Mammary epithelial cell (primary cell): ENCODE measurements at regions not wholly inside any gene's neighbourhood (a gene's known extent, or its start where the extent isn't known, plus 50 kb on each side); places are given as distances from the start of the nearest gene placed in this dataset.

Source experiments
- CTCF ChIP-seq, 2 donors: IDR thresholded peaks in 1 of 2; conservative IDR thresholded peaks in 1 of 2; 2 replicates each; pipeline ENCODE4 v1.5.1; 2011 to 2012; ENCODE audit warnings: inconsistent platforms in 2 of 2, low read length in 2 of 2, mild to moderate bottlenecking in 2 of 2, control low read depth in 1 of 2, low read depth in 1 of 2; ENCODE audit not compliant: insufficient read depth in 1 of 2; ENCODE audit errors: extremely low read depth in 1 of 2
- EZH2 ChIP-seq: IDR thresholded peaks from 2 replicates; pipeline ENCODE4 v1.6.1; 2012; ENCODE audit warnings: low read length, inconsistent platforms, borderline replicate concordance

- TF ChIP-seq CTCF (conservative IDR thresholded peaks at IDR 0.05 in 1 of 2, IDR thresholded peaks at IDR 0.05 in 1 of 2; ENCODE audit: extremely low read depth in 1 of 2, insufficient read depth in 1 of 2, low read depth in 1 of 2, low read length in 2 of 2) (no peak), EZH2 (no peak)
These were observed 639.8 kb upstream of the FZD8 start for GRCh38 chr10:36281831-36282331.
